ENCODE measurements at regions not wholly inside any gene's neighbourhood (a gene's known extent, or its start where the extent isn't known, plus 50 kb on each side); places are given as distances from the start of the nearest gene placed in this dataset.

- no peak for ATAC-seq
- Histone ChIP-seq H3K4me3 (no peak overlapping the region), H3K4me1 (no peaks in the 10 kb centered on the region), H3K36me3 (no peaks in the 10 kb centered on the region), H3K27ac (no peak overlapping the region), H3K27me3 (no peaks in the 10 kb centered on the region), H3K9me3 (no peaks in the 10 kb centered on the region)
- intact Hi-C loops (cut with DNase I) = no loop called here
- WGBS, 4 donors = 75 to 80% (median 76%) methylated on average over 2 of the region's 2 CpGs
- no peak for DNase-seq
- TF ChIP-seq POLR2A (IDR thresholded peaks at IDR 0.05) = no peak
- no peak for TF ChIP-seq CTCF (IDR thresholded peaks at IDR 0.05)
Measured at GRCh38 chr4:180808862-180809261, 1434.3 kb upstream of the TENM3 start.

- 40 to 57% (median 46%) methylated on average over 4 of the region's 4 CpGs for WGBS, 4 donors
Measured at GRCh38 chr4:180809439-180809838, 1433.8 kb upstream of the TENM3 start.

GRCh38 chr4:180810581-180810980 is 1432.6 kb upstream of the TENM3 start:
- intact Hi-C loops (cut with DNase I) = no loop called here
- Histone ChIP-seq H3K4me1 (no peaks in the 10 kb centered on the region), H3K27me3 (no peaks in the 10 kb centered on the region), H3K4me3 (no peak overlapping the region), H3K36me3 (no peaks in the 10 kb centered on the region), H3K27ac (no peak overlapping the region), H3K9me3 (no peaks in the 10 kb centered on the region)
- no peak for ATAC-seq
- TF ChIP-seq CTCF (IDR thresholded peaks at IDR 0.05) (no peak), POLR2A (IDR thresholded peaks at IDR 0.05) (no peak)
- 41 to 84% (median 61%) methylated on average over 1 of the region's 1 CpG for WGBS, 4 donors
- no peak for DNase-seq

More at GRCh38 chr4:180809439-180809838, 1433.8 kb upstream of the TENM3 start:
- Histone ChIP-seq H3K27ac (no peak overlapping the region), H3K4me1 (no peaks in the 10 kb centered on the region), H3K4me3 (no peak overlapping the region), H3K27me3 (no peaks in the 10 kb centered on the region), H3K9me3 (no peaks in the 10 kb centered on the region), H3K36me3 (no peaks in the 10 kb centered on the region)
- intact Hi-C loops (cut with DNase I) = no loop called here
- no peak for DNase-seq
- TF ChIP-seq POLR2A (IDR thresholded peaks at IDR 0.05) (no peak), CTCF (IDR thresholded peaks at IDR 0.05) (no peak)
- ATAC-seq = no peak

GRCh38 chr4:180811556-180811955 is 1431.6 kb upstream of the TENM3 start:
- Histone ChIP-seq H3K4me1 (no peaks in the 10 kb centered on the region), H3K36me3 (no peaks in the 10 kb centered on the region), H3K4me3 (no peak overlapping the region), H3K27ac (no peak overlapping the region), H3K9me3 (no peaks in the 10 kb centered on the region), H3K27me3 (no peaks in the 10 kb centered on the region)
- 0 to 2% (median 0%) methylated on average over 1 of the region's 1 CpG for WGBS, 4 donors
- intact Hi-C loops (cut with DNase I) = no loop called here
- DNase-seq (no peak), ATAC-seq (no peak)
- no peak for TF ChIP-seq CTCF (IDR thresholded peaks at IDR 0.05)
- no peak for TF ChIP-seq POLR2A (IDR thresholded peaks at IDR 0.05)

All from heart left ventricle (tissue), 16 donors.